Activated naive CD8-positive, alpha-beta T cell treated with anti-CD3 and anti-CD28 coated beads for 36 hours (primary cell): ENCODE measurements at regions not wholly inside any gene's neighbourhood (a gene's known extent, or its start where the extent isn't known, plus 50 kb on each side); places are given as distances from the start of the nearest gene placed in this dataset.

Source experiments
- DNase-seq: peaks from one replicate; pipeline ENCODE4 v3.0.0; 2021
- H3K27ac Mint-ChIP-seq: one replicate; pipeline ENCODE4 v1.8.0; 2022; ENCODE audit warnings: mild to moderate bottlenecking, moderate library complexity, mixed read lengths
- H3K27me3 Mint-ChIP-seq: one replicate; pipeline ENCODE4 v1.8.0; 2022; ENCODE audit warnings: mild to moderate bottlenecking, mixed read lengths
- H3K36me3 Mint-ChIP-seq: one replicate; pipeline ENCODE4 v1.8.0; 2021; ENCODE audit warnings: mild to moderate bottlenecking, mixed read lengths
- H3K4me1 Mint-ChIP-seq: one replicate; pipeline ENCODE4 v1.8.0; 2021; ENCODE audit warnings: mixed read lengths
- H3K4me3 Mint-ChIP-seq: one replicate; pipeline ENCODE4 v1.8.0; 2022; ENCODE audit warnings: mild to moderate bottlenecking, moderate library complexity, mixed read lengths
- H3K9me3 Mint-ChIP-seq: one replicate; pipeline ENCODE4 v1.8.0; 2022; ENCODE audit warnings: mixed read lengths

GRCh38 chr17:70230850-70231640, 61.7 kb downstream of the KCNJ2 start:
- H3K27me3 Mint-ChIP-seq, result peaks cover 3% of the 10 kb centered on the region
- no peak for DNase-seq
- H3K9me3 Mint-ChIP-seq, result peaks cover 2% of the 10 kb centered on the region
- H3K36me3 Mint-ChIP-seq, result no peaks in the 10 kb centered on the region
- H3K4me1 Mint-ChIP-seq, result no peaks in the 10 kb centered on the region
- no peak overlapping the region for H3K4me3 Mint-ChIP-seq
- no peak overlapping the region for H3K27ac Mint-ChIP-seq

- peaks cover 3% of the 10 kb centered on the region for H3K27me3 Mint-ChIP-seq
- no peak overlapping the region for H3K4me3 Mint-ChIP-seq
- H3K4me1 Mint-ChIP-seq, result no peaks in the 10 kb centered on the region
- peaks cover 2% of the 10 kb centered on the region for H3K9me3 Mint-ChIP-seq
- H3K27ac Mint-ChIP-seq, result no peak overlapping the region
- no peaks in the 10 kb centered on the region for H3K36me3 Mint-ChIP-seq
- DNase-seq, result no peak
Measured at GRCh38 chr17:70232466-70232865, 63.1 kb downstream of the KCNJ2 start.

- Mint-ChIP-seq H3K36me3 (no peaks in the 10 kb centered on the region), H3K9me3 (peaks cover 2% of the 10 kb centered on the region), H3K27ac (no peak overlapping the region), H3K4me1 (no peaks in the 10 kb centered on the region), H3K27me3 (peaks cover 3% of the 10 kb centered on the region), H3K4me3 (no peak overlapping the region)
- DNase-seq, result no peak
Measured at GRCh38 chr17:70235252-70235651, 65.9 kb downstream of the KCNJ2 start.

GRCh38 chr17:70238228-70238627, 68.9 kb downstream of the KCNJ2 start:
- H3K27me3 Mint-ChIP-seq, result peaks cover 5% of the 10 kb centered on the region
- H3K36me3 Mint-ChIP-seq, result no peaks in the 10 kb centered on the region
- peaks cover 2% of the 10 kb centered on the region for H3K9me3 Mint-ChIP-seq
- H3K4me1 Mint-ChIP-seq, result no peaks in the 10 kb centered on the region
- H3K4me3 Mint-ChIP-seq, result no peak overlapping the region
- H3K27ac Mint-ChIP-seq, result no peak overlapping the region
- no peak for DNase-seq

- Mint-ChIP-seq H3K27me3 (peaks cover 5% of the 10 kb centered on the region), H3K27ac (no peak overlapping the region), H3K9me3 (peaks cover 2% of the 10 kb centered on the region), H3K4me1 (no peaks in the 10 kb centered on the region), H3K4me3 (no peak overlapping the region), H3K36me3 (no peaks in the 10 kb centered on the region)
- no peak for DNase-seq
Measured at GRCh38 chr17:70238646-70239045, 69.3 kb downstream of the KCNJ2 start.

GRCh38 chr17:70239391-70239826, 70.1 kb downstream of the KCNJ2 start:
- Mint-ChIP-seq H3K4me3 (no peak overlapping the region), H3K27ac (no peak overlapping the region), H3K4me1 (no peaks in the 10 kb centered on the region), H3K36me3 (no peaks in the 10 kb centered on the region), H3K27me3 (peaks cover 5% of the 10 kb centered on the region), H3K9me3 (no peaks in the 10 kb centered on the region)
- DNase-seq, result no peak

- no peak for DNase-seq
- H3K27me3 Mint-ChIP-seq, result peaks cover 5% of the 10 kb centered on the region
- no peaks in the 10 kb centered on the region for H3K9me3 Mint-ChIP-seq
- no peak overlapping the region for H3K27ac Mint-ChIP-seq
- H3K4me3 Mint-ChIP-seq, result no peak overlapping the region
- H3K36me3 Mint-ChIP-seq, result no peaks in the 10 kb centered on the region
- no peaks in the 10 kb centered on the region for H3K4me1 Mint-ChIP-seq
Measured at GRCh38 chr17:70241071-70241470, 71.7 kb downstream of the KCNJ2 start.

- Mint-ChIP-seq H3K9me3 (no peaks in the 10 kb centered on the region), H3K36me3 (no peaks in the 10 kb centered on the region), H3K27ac (no peak overlapping the region), H3K4me1 (no peaks in the 10 kb centered on the region), H3K4me3 (no peak overlapping the region), H3K27me3 (peaks cover 5% of the 10 kb centered on the region)
- no peak for DNase-seq
Measured at GRCh38 chr17:70242781-70243437, 73.6 kb downstream of the KCNJ2 start.

GRCh38 chr17:70251706-70252105, 82.4 kb downstream of the KCNJ2 start:
- no peaks in the 10 kb centered on the region for H3K27me3 Mint-ChIP-seq
- no peaks in the 10 kb centered on the region for H3K36me3 Mint-ChIP-seq
- DNase-seq, result no peak
- no peaks in the 10 kb centered on the region for H3K9me3 Mint-ChIP-seq
- H3K4me1 Mint-ChIP-seq, result no peaks in the 10 kb centered on the region
- H3K4me3 Mint-ChIP-seq, result no peak overlapping the region
- H3K27ac Mint-ChIP-seq, result no peak overlapping the region

GRCh38 chr17:70254735-70255460, 85.6 kb downstream of the KCNJ2 start:
- no peaks in the 10 kb centered on the region for H3K9me3 Mint-ChIP-seq
- H3K4me3 Mint-ChIP-seq, result no peak overlapping the region
- H3K4me1 Mint-ChIP-seq, result no peaks in the 10 kb centered on the region
- no peaks in the 10 kb centered on the region for H3K36me3 Mint-ChIP-seq
- no peak overlapping the region for H3K27ac Mint-ChIP-seq
- H3K27me3 Mint-ChIP-seq, result no peaks in the 10 kb centered on the region
- DNase-seq, result no peak

GRCh38 chr17:70256751-70257150, 87.4 kb downstream of the KCNJ2 start:
- DNase-seq, result no peak
- Mint-ChIP-seq H3K4me3 (no peak overlapping the region), H3K36me3 (no peaks in the 10 kb centered on the region), H3K4me1 (no peaks in the 10 kb centered on the region), H3K27ac (no peak overlapping the region), H3K9me3 (no peaks in the 10 kb centered on the region), H3K27me3 (no peaks in the 10 kb centered on the region)

- no peak for DNase-seq
- H3K27ac Mint-ChIP-seq, result no peak overlapping the region
- H3K9me3 Mint-ChIP-seq, result no peaks in the 10 kb centered on the region
- H3K4me3 Mint-ChIP-seq, result no peak overlapping the region
- no peaks in the 10 kb centered on the region for H3K27me3 Mint-ChIP-seq
- H3K4me1 Mint-ChIP-seq, result no peaks in the 10 kb centered on the region
- H3K36me3 Mint-ChIP-seq, result no peaks in the 10 kb centered on the region
Measured at GRCh38 chr17:70258465-70258864, 89.1 kb downstream of the KCNJ2 start.

GRCh38 chr17:70259400-70259799, 90.1 kb downstream of the KCNJ2 start:
- Mint-ChIP-seq H3K9me3 (no peaks in the 10 kb centered on the region), H3K4me1 (no peaks in the 10 kb centered on the region), H3K27ac (no peak overlapping the region), H3K36me3 (no peaks in the 10 kb centered on the region), H3K27me3 (no peaks in the 10 kb centered on the region), H3K4me3 (no peak overlapping the region)
- no peak for DNase-seq

GRCh38 chr17:70261170-70261569, 91.8 kb downstream of the KCNJ2 start:
- Mint-ChIP-seq H3K4me3 (no peak overlapping the region), H3K36me3 (no peaks in the 10 kb centered on the region)
- no peak for DNase-seq

GRCh38 chr17:70265471-70265870, 96.1 kb downstream of the KCNJ2 start:
- no peak for DNase-seq
- H3K4me3 Mint-ChIP-seq, result no peak overlapping the region
- H3K27ac Mint-ChIP-seq, result no peak overlapping the region

More at GRCh38 chr17:70261170-70261569, 91.8 kb downstream of the KCNJ2 start:
- Mint-ChIP-seq H3K27ac (no peak overlapping the region), H3K4me1 (no peaks in the 10 kb centered on the region), H3K9me3 (no peaks in the 10 kb centered on the region), H3K27me3 (no peaks in the 10 kb centered on the region)

More at GRCh38 chr17:70265471-70265870, 96.1 kb downstream of the KCNJ2 start:
- H3K27me3 Mint-ChIP-seq, result no peaks in the 10 kb centered on the region
- H3K9me3 Mint-ChIP-seq, result peaks cover 3% of the 10 kb centered on the region
- no peaks in the 10 kb centered on the region for H3K4me1 Mint-ChIP-seq
- H3K36me3 Mint-ChIP-seq, result no peaks in the 10 kb centered on the region
